Ovary (tissue), 3 donors: ENCODE measurements at regions not wholly inside any gene's neighbourhood (a gene's known extent, or its start where the extent isn't known, plus 50 kb on each side); places are given as distances from the start of the nearest gene placed in this dataset.

Experiments
- EP300 ChIP-seq: sonication (generic); formaldehyde crosslinking; IDR thresholded peaks from one replicate; pipeline ENCODE4 v1.6.1; 2017; ENCODE audit warnings: antibody characterized with exemption
- POLR2A ChIP-seq: fragments of 450-650 bp; IDR thresholded peaks from one replicate; pipeline ENCODE4 v1.6.1; 2017; ENCODE audit warnings: antibody characterized with exemption, mild to moderate bottlenecking, moderate library complexity
- TF ChIP-seq, protein P1 (sequence below), 3 donors: fragments of 450-650 bp in 2 of 3; fragments of 200-600 bp in 1 of 3; IDR thresholded peaks; one replicate each; pipeline versions ENCODE4 v1.5.1 to v1.8.0; 2016 to 2022; ENCODE audit warnings: antibody characterized with exemption in 3 of 3, mild to moderate bottlenecking in 1 of 3
- donor health status: DM: no; HTN: no; CAD: no.

DNA sequence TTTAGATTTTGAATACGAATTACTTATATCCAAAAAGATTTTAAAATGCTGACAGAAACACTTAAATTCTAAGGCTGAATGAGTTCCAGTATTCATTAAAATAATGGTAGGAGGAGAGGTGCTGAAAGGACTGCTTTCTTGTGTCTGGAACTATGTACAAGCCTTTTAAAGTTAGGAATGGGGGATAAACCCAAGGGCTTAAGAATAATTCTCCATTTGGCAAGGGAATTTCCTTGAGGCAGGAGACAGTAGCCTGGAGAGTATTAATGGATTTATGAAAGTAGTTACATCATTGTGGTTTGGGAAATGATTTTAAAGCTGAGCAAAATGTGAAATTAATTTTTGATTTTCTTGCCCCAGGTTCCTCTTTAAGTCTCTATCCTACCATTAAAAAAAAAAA, 266.5 kb upstream of the KCNIP4 start:
- TF ChIP-seq, protein P1, sequence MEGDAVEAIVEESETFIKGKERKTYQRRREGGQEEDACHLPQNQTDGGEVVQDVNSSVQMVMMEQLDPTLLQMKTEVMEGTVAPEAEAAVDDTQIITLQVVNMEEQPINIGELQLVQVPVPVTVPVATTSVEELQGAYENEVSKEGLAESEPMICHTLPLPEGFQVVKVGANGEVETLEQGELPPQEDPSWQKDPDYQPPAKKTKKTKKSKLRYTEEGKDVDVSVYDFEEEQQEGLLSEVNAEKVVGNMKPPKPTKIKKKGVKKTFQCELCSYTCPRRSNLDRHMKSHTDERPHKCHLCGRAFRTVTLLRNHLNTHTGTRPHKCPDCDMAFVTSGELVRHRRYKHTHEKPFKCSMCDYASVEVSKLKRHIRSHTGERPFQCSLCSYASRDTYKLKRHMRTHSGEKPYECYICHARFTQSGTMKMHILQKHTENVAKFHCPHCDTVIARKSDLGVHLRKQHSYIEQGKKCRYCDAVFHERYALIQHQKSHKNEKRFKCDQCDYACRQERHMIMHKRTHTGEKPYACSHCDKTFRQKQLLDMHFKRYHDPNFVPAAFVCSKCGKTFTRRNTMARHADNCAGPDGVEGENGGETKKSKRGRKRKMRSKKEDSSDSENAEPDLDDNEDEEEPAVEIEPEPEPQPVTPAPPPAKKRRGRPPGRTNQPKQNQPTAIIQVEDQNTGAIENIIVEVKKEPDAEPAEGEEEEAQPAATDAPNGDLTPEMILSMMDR (IDR thresholded peaks at IDR 0.05), result no peak
- no peak for TF ChIP-seq EP300
- TF ChIP-seq POLR2A, result no peak
